ENCODE measurements at regions not wholly inside any gene's neighbourhood (a gene's known extent, or its start where the extent isn't known, plus 50 kb on each side); places are given as distances from the start of the nearest gene placed in this dataset.

- DNase-seq (ENCODE audit: low read depth), result no peak
Observed at GRCh38 chr10:62631241-62631640, 173.3 kb upstream of the ADO start.

- DNase-seq (ENCODE audit: low read depth), result peak; percentile 47
Observed at GRCh38 chr10:62632071-62632809, 172.3 kb upstream of the ADO start.

- no peak for DNase-seq (ENCODE audit: low read depth)
Observed at GRCh38 chr10:62633976-62634375, 170.5 kb upstream of the ADO start.

- DNase-seq (ENCODE audit: low read depth), result no peak
Observed at GRCh38 chr10:62634576-62634975, 169.9 kb upstream of the ADO start.

- DNase-seq (ENCODE audit: low read depth), result no peak
Observed at GRCh38 chr10:62635127-62635526, 169.4 kb upstream of the ADO start.

- DNase-seq (ENCODE audit: low read depth), result no peak
Observed at GRCh38 chr10:62636825-62637248, 167.7 kb upstream of the ADO start.

GRCh38 chr10:62637249-62638061, 167.1 kb upstream of the ADO start:
- DNase-seq (ENCODE audit: low read depth), result peak; percentile 69

- no peak for DNase-seq (ENCODE audit: low read depth)
Observed at GRCh38 chr10:62638062-62638477, 166.4 kb upstream of the ADO start.

GRCh38 chr10:62639144-62639543, 165.4 kb upstream of the ADO start:
- no peak for DNase-seq (ENCODE audit: low read depth)

- DNase-seq (ENCODE audit: low read depth), result no peak
Observed at GRCh38 chr10:62640411-62640810, 164.1 kb upstream of the ADO start.

GRCh38 chr10:62643606-62644587, 160.6 kb upstream of the ADO start:
- no peak for DNase-seq (ENCODE audit: low read depth)

GRCh38 chr10:62647375-62648092, 157.0 kb upstream of the ADO start:
- DNase-seq (ENCODE audit: low read depth), result no peak

GRCh38 chr10:62648921-62649320, 155.6 kb upstream of the ADO start:
- no peak for DNase-seq (ENCODE audit: low read depth)

- no peak for DNase-seq (ENCODE audit: low read depth)
Observed at GRCh38 chr10:62650411-62650810, 154.1 kb upstream of the ADO start.

- no peak for DNase-seq (ENCODE audit: low read depth)
Observed at GRCh38 chr10:62651341-62651740, 153.2 kb upstream of the ADO start.

- DNase-seq (ENCODE audit: low read depth), result no peak
Observed at GRCh38 chr10:62652114-62652513, 152.4 kb upstream of the ADO start.

- DNase-seq (ENCODE audit: low read depth), result no peak
Observed at GRCh38 chr10:62652564-62652963, 152.0 kb upstream of the ADO start.

- DNase-seq (ENCODE audit: low read depth), result no peak
Observed at GRCh38 chr10:62653254-62653653, 151.3 kb upstream of the ADO start.

- DNase-seq (ENCODE audit: low read depth), result no peak
Observed at GRCh38 chr10:62654966-62655336, 149.6 kb upstream of the ADO start.

GRCh38 chr10:62655337-62655994, 149.1 kb upstream of the ADO start:
- DNase-seq (ENCODE audit: low read depth), result no peak

GRCh38 chr10:62657244-62657835, 147.2 kb upstream of the ADO start:
- no peak for DNase-seq (ENCODE audit: low read depth)
